HCT116 (cell line): ENCODE measurements at regions not wholly inside any gene's neighbourhood (a gene's known extent, or its start where the extent isn't known, plus 50 kb on each side); places are given as distances from the start of the nearest gene placed in this dataset.

Experiments used
- CBX3 ChIP-seq: IDR thresholded peaks from 2 replicates; pipeline ENCODE4 v1.6.1; 2012; ENCODE audit warnings: low read depth
- EZH2phosphoT487 ChIP-seq: fragments of 200-600 bp; IDR thresholded peaks from 2 replicates; pipeline ENCODE4 v1.6.1; 2018; ENCODE audit warnings: antibody characterized with exemption, borderline replicate concordance
- POLR2A ChIP-seq: IDR thresholded peaks from 2 replicates; pipeline ENCODE4 v1.7.0; 2011; ENCODE audit warnings: borderline replicate concordance; ENCODE audit not compliant: insufficient read depth, insufficient read length; ENCODE audit errors: extremely low read depth
- TF ChIP-seq, protein P1 (sequence below), 3 experiments: fragments of 200-600 bp in 1 of 3; sonication (generic) in 1 of 3; IDR thresholded peaks in 2 of 3; conservative IDR thresholded peaks in 1 of 3; 2 replicates each; pipeline ENCODE4 v1.5.1; 2012 to 2017; ENCODE audit warnings: low read depth in 2 of 3, low read length in 2 of 3, antibody characterized with exemption in 1 of 3, borderline replicate concordance in 1 of 3, control low read depth in 1 of 3, mild to moderate bottlenecking in 1 of 3, mixed read lengths in 1 of 3, mixed run types in 1 of 3, moderate library complexity in 1 of 3; ENCODE audit not compliant: insufficient read depth in 1 of 3
- TF ChIP-seq, protein P2 (sequence below): IDR thresholded peaks from 2 replicates; pipeline ENCODE4 v1.6.1; 2012; ENCODE audit warnings: low read depth

DNA sequence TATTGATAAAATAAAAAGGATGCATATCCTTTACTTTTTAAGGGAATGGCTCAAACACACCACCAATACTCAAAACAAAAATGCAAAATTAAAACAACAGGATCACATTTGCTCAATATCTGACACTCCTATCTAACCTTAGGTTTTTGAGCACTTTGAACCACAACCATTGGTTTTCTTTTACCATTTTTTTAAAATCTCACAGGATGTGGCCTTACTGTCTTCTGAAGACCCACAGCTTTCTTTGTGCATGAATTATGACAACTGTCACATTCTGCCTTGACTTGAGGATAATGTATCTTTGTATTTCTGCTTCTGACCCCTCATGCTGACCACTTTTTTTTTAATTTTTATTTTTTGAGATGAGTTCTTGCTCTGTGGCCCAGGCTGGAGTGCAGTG lies 461.1 kb upstream of the NRP1 start:
- no peak for TF ChIP-seq CBX3
- TF ChIP-seq, protein P1, sequence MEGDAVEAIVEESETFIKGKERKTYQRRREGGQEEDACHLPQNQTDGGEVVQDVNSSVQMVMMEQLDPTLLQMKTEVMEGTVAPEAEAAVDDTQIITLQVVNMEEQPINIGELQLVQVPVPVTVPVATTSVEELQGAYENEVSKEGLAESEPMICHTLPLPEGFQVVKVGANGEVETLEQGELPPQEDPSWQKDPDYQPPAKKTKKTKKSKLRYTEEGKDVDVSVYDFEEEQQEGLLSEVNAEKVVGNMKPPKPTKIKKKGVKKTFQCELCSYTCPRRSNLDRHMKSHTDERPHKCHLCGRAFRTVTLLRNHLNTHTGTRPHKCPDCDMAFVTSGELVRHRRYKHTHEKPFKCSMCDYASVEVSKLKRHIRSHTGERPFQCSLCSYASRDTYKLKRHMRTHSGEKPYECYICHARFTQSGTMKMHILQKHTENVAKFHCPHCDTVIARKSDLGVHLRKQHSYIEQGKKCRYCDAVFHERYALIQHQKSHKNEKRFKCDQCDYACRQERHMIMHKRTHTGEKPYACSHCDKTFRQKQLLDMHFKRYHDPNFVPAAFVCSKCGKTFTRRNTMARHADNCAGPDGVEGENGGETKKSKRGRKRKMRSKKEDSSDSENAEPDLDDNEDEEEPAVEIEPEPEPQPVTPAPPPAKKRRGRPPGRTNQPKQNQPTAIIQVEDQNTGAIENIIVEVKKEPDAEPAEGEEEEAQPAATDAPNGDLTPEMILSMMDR (IDR thresholded peaks at IDR 0.05 in 2 of 3, conservative IDR thresholded peaks at IDR 0.05 in 1 of 3; ENCODE audit: borderline replicate concordance in 1 of 3, insufficient read depth in 1 of 3, low read depth in 2 of 3, low read length in 2 of 3) = no peak
- no peak for TF ChIP-seq EZH2phosphoT487
- TF ChIP-seq, protein P2, sequence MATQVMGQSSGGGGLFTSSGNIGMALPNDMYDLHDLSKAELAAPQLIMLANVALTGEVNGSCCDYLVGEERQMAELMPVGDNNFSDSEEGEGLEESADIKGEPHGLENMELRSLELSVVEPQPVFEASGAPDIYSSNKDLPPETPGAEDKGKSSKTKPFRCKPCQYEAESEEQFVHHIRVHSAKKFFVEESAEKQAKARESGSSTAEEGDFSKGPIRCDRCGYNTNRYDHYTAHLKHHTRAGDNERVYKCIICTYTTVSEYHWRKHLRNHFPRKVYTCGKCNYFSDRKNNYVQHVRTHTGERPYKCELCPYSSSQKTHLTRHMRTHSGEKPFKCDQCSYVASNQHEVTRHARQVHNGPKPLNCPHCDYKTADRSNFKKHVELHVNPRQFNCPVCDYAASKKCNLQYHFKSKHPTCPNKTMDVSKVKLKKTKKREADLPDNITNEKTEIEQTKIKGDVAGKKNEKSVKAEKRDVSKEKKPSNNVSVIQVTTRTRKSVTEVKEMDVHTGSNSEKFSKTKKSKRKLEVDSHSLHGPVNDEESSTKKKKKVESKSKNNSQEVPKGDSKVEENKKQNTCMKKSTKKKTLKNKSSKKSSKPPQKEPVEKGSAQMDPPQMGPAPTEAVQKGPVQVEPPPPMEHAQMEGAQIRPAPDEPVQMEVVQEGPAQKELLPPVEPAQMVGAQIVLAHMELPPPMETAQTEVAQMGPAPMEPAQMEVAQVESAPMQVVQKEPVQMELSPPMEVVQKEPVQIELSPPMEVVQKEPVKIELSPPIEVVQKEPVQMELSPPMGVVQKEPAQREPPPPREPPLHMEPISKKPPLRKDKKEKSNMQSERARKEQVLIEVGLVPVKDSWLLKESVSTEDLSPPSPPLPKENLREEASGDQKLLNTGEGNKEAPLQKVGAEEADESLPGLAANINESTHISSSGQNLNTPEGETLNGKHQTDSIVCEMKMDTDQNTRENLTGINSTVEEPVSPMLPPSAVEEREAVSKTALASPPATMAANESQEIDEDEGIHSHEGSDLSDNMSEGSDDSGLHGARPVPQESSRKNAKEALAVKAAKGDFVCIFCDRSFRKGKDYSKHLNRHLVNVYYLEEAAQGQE = no peak
- TF ChIP-seq POLR2A = no peak
